GM12878 (cell line): ENCODE measurements at regions not wholly inside any gene's neighbourhood (a gene's known extent, or its start where the extent isn't known, plus 50 kb on each side); places are given as distances from the start of the nearest gene placed in this dataset.

Source experiments
- GABPA ChIP-seq: IDR thresholded peaks from 2 replicates; pipeline ENCODE4 v1.6.1; 2014; ENCODE audit warnings: antibody characterized with exemption, low read depth, mild to moderate bottlenecking, inconsistent platforms
- MAX ChIP-seq: IDR thresholded peaks from 2 replicates; pipeline ENCODE4 v1.6.1; 2012; ENCODE audit warnings: low read depth, low read length, improper control_type of control experiment
- MXI1 ChIP-seq: fragments of 150-350 bp; IDR thresholded peaks from 2 replicates; pipeline ENCODE4 v1.6.1; 2011; ENCODE audit warnings: low read depth, mild to moderate bottlenecking, inconsistent platforms, low read length, improper control_type of control experiment
- POLR2A ChIP-seq: IDR thresholded peaks from 2 replicates; pipeline ENCODE4 v1.6.1; 2011; ENCODE audit warnings: low read depth, mild to moderate bottlenecking, low read length
- RFX5 ChIP-seq: IDR thresholded peaks from 2 replicates; pipeline ENCODE4 v1.6.1; 2011; ENCODE audit warnings: low read depth, low read length, improper control_type of control experiment
- USF1 ChIP-seq: IDR thresholded peaks from 2 replicates; pipeline ENCODE4 v1.6.1; 2011; ENCODE audit warnings: borderline replicate concordance, low read depth, mild to moderate bottlenecking, moderate library complexity, mixed read lengths, low read length; ENCODE audit not compliant: insufficient read depth; ENCODE audit errors: extremely low read length
- YY1 ChIP-seq: IDR thresholded peaks from 2 replicates; pipeline ENCODE4 v1.6.1; 2011; ENCODE audit warnings: low read depth, mild to moderate bottlenecking, low read length
- ZNF274 ChIP-seq: IDR thresholded peaks from one replicate; pipeline ENCODE4 v1.8.0; 2011; ENCODE audit not compliant: insufficient read length, insufficient read depth
- TF ChIP-seq, protein P1 (sequence below), 3 experiments: IDR thresholded peaks in 2 of 3; conservative IDR thresholded peaks in 1 of 3; 2 replicates each; pipeline ENCODE4 v1.5.1; 2011; ENCODE audit warnings: low read depth in 3 of 3, low read length in 3 of 3, mild to moderate bottlenecking in 3 of 3, control low read depth in 2 of 3, moderate library complexity in 2 of 3, inconsistent platforms in 1 of 3, mixed read lengths in 1 of 3; ENCODE audit not compliant: control insufficient read depth in 2 of 3, insufficient read depth in 1 of 3; ENCODE audit errors: extremely low read depth in 1 of 3

DNA sequence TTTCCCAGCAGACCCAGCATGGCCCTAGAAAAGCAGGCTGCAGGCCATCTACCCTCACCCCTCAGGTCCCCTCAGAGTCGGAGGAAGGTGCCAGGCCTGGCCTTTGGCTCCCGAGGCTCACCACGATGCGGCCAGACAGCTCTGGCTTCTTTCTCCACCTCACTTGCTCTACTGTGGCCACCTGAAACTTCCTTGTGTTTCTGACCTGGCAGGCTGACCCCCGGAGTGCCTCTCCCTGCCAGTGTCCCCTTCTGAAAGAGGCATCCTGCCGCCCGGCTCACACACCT is 375.0 kb upstream of the HS6ST1 start:
- TF ChIP-seq POLR2A (no peak), USF1 (no peak), YY1 (no peak), ZNF274 (no peak), MXI1 (no peak), MAX (no peak), GABPA (no peak), RFX5 (no peak)
- TF ChIP-seq, protein P1, sequence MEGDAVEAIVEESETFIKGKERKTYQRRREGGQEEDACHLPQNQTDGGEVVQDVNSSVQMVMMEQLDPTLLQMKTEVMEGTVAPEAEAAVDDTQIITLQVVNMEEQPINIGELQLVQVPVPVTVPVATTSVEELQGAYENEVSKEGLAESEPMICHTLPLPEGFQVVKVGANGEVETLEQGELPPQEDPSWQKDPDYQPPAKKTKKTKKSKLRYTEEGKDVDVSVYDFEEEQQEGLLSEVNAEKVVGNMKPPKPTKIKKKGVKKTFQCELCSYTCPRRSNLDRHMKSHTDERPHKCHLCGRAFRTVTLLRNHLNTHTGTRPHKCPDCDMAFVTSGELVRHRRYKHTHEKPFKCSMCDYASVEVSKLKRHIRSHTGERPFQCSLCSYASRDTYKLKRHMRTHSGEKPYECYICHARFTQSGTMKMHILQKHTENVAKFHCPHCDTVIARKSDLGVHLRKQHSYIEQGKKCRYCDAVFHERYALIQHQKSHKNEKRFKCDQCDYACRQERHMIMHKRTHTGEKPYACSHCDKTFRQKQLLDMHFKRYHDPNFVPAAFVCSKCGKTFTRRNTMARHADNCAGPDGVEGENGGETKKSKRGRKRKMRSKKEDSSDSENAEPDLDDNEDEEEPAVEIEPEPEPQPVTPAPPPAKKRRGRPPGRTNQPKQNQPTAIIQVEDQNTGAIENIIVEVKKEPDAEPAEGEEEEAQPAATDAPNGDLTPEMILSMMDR (IDR thresholded peaks at IDR 0.05 in 2 of 3, conservative IDR thresholded peaks at IDR 0.05 in 1 of 3; ENCODE audit: control insufficient read depth in 2 of 3, extremely low read depth in 1 of 3, insufficient read depth in 1 of 3, low read depth in 3 of 3, low read length in 3 of 3) = no peak
